ENCODE measurements at regions not wholly inside any gene's neighbourhood (a gene's known extent, or its start where the extent isn't known, plus 50 kb on each side); places are given as distances from the start of the nearest gene placed in this dataset.

GRCh38 chr15:100761290-100761935, 118.2 kb upstream of the ALDH1A3 start:
- in situ Hi-C loops (cut with HindIII; ENCODE audit: low sequenced_read_pairs) = no loop called here
- no peak for DNase-seq (ENCODE audit: low read depth, low spot score)
- TF ChIP-seq CTCF (IDR thresholded peaks at IDR 0.05; ENCODE audit: low read depth, low read length) = no peak
- H3K4me3 ChIP-seq (ENCODE audit: low read depth, low read length) = no peak overlapping the region

- DNase-seq (ENCODE audit: low read depth, low spot score) = no peak
Observed at GRCh38 chr15:100762289-100762688, 117.3 kb upstream of the ALDH1A3 start.

GRCh38 chr15:100762913-100763834, 116.5 kb upstream of the ALDH1A3 start:
- no peak for DNase-seq (ENCODE audit: low read depth, low spot score)
- in situ Hi-C loops (cut with HindIII; ENCODE audit: low sequenced_read_pairs) = no loop called here
- no peak overlapping the region for H3K4me3 ChIP-seq (ENCODE audit: low read depth, low read length)
- TF ChIP-seq CTCF (IDR thresholded peaks at IDR 0.05; ENCODE audit: low read depth, low read length) = no peak

More at GRCh38 chr15:100762289-100762688, 117.3 kb upstream of the ALDH1A3 start:
- in situ Hi-C loops (cut with HindIII; ENCODE audit: low sequenced_read_pairs) = no loop called here
- no peak overlapping the region for H3K4me3 ChIP-seq (ENCODE audit: low read depth, low read length)
- no peak for TF ChIP-seq CTCF (IDR thresholded peaks at IDR 0.05; ENCODE audit: low read depth, low read length)

- TF ChIP-seq CTCF (IDR thresholded peaks at IDR 0.05; ENCODE audit: low read depth, low read length) = no peak
- DNase-seq (ENCODE audit: low read depth, low spot score) = no peak
- in situ Hi-C loops (cut with HindIII; ENCODE audit: low sequenced_read_pairs) = no loop called here
- H3K4me3 ChIP-seq (ENCODE audit: low read depth, low read length) = no peak overlapping the region
Observed at GRCh38 chr15:100763835-100764750, 115.5 kb upstream of the ALDH1A3 start.

- TF ChIP-seq CTCF (IDR thresholded peaks at IDR 0.05; ENCODE audit: low read depth, low read length) = no peak
- peak; percentile 91 for DNase-seq (ENCODE audit: low read depth, low spot score)
- in situ Hi-C loops (cut with HindIII; ENCODE audit: low sequenced_read_pairs) = no loop called here
Observed at GRCh38 chr15:100764778-100765466, 114.7 kb upstream of the ALDH1A3 start.

More at GRCh38 chr15:100764778-100765466, 114.7 kb upstream of the ALDH1A3 start:
- H3K4me3 ChIP-seq (ENCODE audit: low read depth, low read length) = no peak overlapping the region
